ENCODE measurements at regions not wholly inside any gene's neighbourhood (a gene's known extent, or its start where the extent isn't known, plus 50 kb on each side); places are given as distances from the start of the nearest gene placed in this dataset.

DNA sequence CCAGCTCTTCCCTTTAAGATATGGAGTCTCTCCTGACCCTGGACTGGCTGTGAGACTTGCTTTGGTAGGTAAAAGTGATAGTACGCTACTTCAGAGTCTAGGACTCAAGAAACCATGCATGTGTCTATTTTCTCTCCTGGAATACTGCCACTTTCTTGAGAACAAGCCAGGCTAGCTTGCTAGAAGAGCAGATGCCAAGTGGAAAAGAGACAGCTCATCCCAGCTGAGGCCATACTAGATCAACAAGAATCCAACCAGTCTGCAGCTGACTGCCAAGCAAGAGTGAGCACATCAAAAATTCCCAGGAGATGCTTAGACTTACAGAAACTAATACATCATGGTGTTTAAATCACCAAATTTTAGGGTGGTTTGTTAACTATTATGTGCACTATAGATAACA, 208.3 kb upstream of the RBMS3 start:
- TF ChIP-seq, protein P1, sequence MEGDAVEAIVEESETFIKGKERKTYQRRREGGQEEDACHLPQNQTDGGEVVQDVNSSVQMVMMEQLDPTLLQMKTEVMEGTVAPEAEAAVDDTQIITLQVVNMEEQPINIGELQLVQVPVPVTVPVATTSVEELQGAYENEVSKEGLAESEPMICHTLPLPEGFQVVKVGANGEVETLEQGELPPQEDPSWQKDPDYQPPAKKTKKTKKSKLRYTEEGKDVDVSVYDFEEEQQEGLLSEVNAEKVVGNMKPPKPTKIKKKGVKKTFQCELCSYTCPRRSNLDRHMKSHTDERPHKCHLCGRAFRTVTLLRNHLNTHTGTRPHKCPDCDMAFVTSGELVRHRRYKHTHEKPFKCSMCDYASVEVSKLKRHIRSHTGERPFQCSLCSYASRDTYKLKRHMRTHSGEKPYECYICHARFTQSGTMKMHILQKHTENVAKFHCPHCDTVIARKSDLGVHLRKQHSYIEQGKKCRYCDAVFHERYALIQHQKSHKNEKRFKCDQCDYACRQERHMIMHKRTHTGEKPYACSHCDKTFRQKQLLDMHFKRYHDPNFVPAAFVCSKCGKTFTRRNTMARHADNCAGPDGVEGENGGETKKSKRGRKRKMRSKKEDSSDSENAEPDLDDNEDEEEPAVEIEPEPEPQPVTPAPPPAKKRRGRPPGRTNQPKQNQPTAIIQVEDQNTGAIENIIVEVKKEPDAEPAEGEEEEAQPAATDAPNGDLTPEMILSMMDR (IDR thresholded peaks at IDR 0.05; ENCODE audit: insufficient read depth, low read depth, low read length): no peak

DNA sequence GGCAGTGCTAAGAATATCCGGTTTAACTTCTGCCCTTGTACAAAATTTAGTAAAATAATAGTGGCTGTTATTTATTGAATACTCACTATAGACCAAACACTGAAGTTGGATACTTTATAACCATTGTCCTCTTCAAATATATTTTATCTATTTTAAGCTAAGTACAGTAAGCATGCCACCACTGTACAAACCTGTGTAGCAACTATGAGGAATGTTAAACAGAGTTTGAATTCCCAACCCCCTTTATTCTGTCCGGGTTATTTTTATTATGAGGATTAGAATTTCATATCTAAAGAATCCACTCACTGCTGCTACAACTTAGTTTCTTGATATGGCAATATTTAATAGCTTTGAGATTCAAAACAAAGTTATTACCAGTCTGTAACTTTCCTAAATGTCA, 203.5 kb upstream of the RBMS3 start:
- DNase-seq (ENCODE audit: low read depth): no peak
- H3K4me3 ChIP-seq (ENCODE audit: low read depth, low read length): no peak overlapping the region
- TF ChIP-seq, protein P1 (IDR thresholded peaks at IDR 0.05; ENCODE audit: insufficient read depth, low read depth, low read length): no peak

More for the DNA sequence above, 208.3 kb upstream of the RBMS3 start:
- no peak for DNase-seq (ENCODE audit: low read depth)
- H3K4me3 ChIP-seq (ENCODE audit: low read depth, low read length): no peak overlapping the region

DNA sequence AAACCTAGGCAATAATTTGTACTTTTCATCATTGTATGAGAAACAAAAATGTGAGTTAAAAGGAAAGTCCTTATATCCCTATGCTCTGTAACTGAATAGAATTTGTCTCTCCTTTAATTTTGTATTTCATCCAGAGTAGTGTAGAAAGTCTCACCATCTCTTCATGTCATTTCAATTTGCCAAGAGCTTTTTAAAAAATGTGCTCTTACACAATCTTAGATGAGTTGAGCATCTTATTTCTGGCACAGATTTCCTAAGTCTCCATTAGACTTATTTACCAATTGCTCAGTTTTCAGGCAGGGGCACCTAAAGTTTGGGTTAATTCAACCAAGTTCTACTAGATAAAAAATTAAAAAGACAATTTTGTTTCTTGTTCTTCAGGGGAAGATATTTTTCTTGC, 201.5 kb upstream of the RBMS3 start:
- no peak for DNase-seq (ENCODE audit: low read depth)
- no peak overlapping the region for H3K4me3 ChIP-seq (ENCODE audit: low read depth, low read length)

DNA sequence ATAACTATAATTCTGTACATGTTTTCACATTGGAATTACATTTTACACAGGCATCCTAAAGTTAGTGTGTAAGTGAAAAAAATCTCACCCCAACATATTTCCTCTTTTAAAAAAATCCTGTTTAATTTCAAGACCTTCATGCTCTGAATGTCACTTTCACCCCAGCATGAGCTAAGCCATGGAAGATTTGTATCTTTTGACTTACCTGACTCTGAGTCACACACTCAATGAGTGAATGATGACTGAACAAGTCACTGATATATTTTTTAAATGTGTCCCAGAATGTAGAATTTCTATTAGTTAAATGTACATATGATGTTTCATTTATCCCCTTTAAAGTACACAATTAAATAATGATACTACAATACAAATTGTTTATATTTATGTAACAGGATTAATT, 199.9 kb upstream of the RBMS3 start:
- TF ChIP-seq, protein P1 (IDR thresholded peaks at IDR 0.05; ENCODE audit: insufficient read depth, low read depth, low read length): no peak
- DNase-seq (ENCODE audit: low read depth): no peak
- H3K4me3 ChIP-seq (ENCODE audit: low read depth, low read length): no peak overlapping the region

More for the DNA sequence above, 201.5 kb upstream of the RBMS3 start:
- TF ChIP-seq, protein P1 (IDR thresholded peaks at IDR 0.05; ENCODE audit: insufficient read depth, low read depth, low read length): no peak

DNA sequence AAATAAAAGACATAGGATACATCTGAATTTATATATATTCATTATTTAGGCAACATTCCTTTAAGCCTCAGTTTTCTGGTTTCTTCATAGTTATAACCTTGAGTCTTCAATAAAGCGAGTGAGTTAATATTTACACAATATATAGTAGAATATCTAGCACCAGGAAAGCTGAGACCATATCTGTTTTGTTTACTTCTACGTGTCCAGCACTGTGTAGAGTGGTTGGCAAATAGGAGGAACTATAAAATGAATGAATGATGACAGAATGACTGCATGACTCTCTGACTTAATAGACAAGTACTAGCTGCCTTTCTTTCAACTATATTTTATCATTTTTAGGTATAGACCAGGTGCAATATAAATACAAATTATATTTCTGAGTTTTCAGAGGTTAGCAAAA, 197.8 kb upstream of the RBMS3 start:
- TF ChIP-seq, protein P1 (IDR thresholded peaks at IDR 0.05; ENCODE audit: insufficient read depth, low read depth, low read length): no peak
- H3K4me3 ChIP-seq (ENCODE audit: low read depth, low read length): no peak overlapping the region
- DNase-seq (ENCODE audit: low read depth): no peak

DNA sequence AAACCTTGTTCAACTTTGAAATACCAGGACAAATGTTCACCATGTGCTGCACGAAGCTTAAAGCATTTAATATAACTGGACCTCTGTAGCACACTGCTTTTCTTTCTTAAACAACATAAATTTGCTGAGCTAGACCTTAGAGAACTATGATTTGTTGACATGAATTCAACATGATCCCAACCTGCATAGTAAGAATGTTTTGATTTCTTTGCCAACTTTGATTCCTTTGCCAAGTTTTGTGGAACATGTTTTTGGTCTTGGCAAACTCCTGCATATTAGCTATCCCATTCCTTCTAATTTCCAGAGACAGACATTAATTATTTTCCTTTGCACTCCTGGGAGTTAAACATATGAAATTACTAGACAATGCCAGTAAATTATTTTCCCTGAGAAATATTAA, 197.2 kb upstream of the RBMS3 start:
- no peak overlapping the region for H3K4me3 ChIP-seq (ENCODE audit: low read depth, low read length)
- no peak for DNase-seq (ENCODE audit: low read depth)

DNA sequence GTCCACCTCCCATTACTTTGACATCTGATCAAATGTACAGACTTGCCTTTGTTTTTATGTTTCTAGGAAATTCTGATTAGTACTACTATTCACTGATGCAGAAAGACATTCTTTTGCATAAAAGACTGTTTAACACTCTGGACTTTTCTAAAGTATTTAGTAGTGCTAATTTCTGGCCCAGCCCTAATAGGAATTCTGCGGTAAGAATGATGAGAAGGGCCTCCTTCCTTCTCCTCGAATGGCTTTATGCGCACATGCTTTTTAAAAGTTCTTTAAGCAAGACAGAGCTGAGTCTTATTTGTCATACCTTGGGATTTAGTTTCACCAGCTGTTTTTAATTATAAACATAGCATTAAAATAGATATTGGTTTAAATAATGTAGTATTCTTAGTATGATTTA, 192.3 kb upstream of the RBMS3 start:
- no peak for DNase-seq (ENCODE audit: low read depth)
- no peak overlapping the region for H3K4me3 ChIP-seq (ENCODE audit: low read depth, low read length)
- TF ChIP-seq, protein P1 (IDR thresholded peaks at IDR 0.05; ENCODE audit: insufficient read depth, low read depth, low read length): no peak

More for the DNA sequence above, 197.2 kb upstream of the RBMS3 start:
- TF ChIP-seq, protein P1 (IDR thresholded peaks at IDR 0.05; ENCODE audit: insufficient read depth, low read depth, low read length): no peak
